ENCODE measurements at regions not wholly inside any gene's neighbourhood (a gene's known extent, or its start where the extent isn't known, plus 50 kb on each side); places are given as distances from the start of the nearest gene placed in this dataset.

DNA sequence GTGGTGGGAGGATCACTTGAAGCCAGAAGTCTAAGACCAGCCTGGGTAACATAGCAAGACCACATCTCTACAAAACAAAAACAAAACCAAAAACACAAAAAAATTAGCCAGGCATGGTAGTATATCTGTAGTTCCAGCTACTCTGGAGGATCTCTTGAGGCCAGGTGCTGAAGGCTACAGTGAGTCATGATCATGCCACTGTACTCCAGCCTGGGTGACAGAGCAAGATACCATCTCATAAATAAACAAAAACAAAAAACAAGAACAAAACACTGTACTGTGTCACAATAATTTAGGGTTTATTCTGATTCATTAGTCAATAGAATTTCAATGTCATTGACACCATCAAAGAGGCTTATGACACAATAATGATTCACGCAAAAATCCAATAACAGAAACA lies 1121.7 kb upstream of the MAP3K7 start:
- no TSS peak for BruUV-seq (replicated peaks)
- Histone ChIP-seq H3K4me3 (no peak overlapping the region), H3K79me2 (ENCODE audit: control insufficient read depth, insufficient read depth, low read length) (no peaks in the 10 kb centered on the region), H3K27ac (ENCODE audit: control insufficient read depth, insufficient read depth) (no peak overlapping the region), H3K36me3 (ENCODE audit: control insufficient read depth in 2 of 2, insufficient read depth in 2 of 2, low read length in 1 of 2) (no peaks in the 10 kb centered on the region), H3K9ac (ENCODE audit: control insufficient read depth, insufficient read depth, low read length) (no peak overlapping the region), H2AFZ (ENCODE audit: control insufficient read depth, low read depth, low read length) (no peak overlapping the region), H4K20me1 (ENCODE audit: control insufficient read depth, insufficient read depth) (no peaks in the 10 kb centered on the region), H3K27me3 (replicated peaks in 1 of 2; ENCODE audit: control insufficient read depth in 2 of 2, insufficient read depth in 2 of 2, low read length in 1 of 2) (no peaks in the 10 kb centered on the region), H3K4me2 (ENCODE audit: control insufficient read depth, insufficient read depth) (no peak overlapping the region), H3K4me1 (ENCODE audit: control insufficient read depth, insufficient read depth, low read length) (no peaks in the 10 kb centered on the region), H3K9me3 (replicated peaks; ENCODE audit: control insufficient read depth, insufficient read depth, low read length) (no peaks in the 10 kb centered on the region)
- ATAC-seq = no peak
- ChIA-PET RAD21 (ENCODE audit: unreplicated experiment) (no interaction called here), CTCF (no interaction called here), SMC1A (ENCODE audit: uncharacterized antibody, unreplicated experiment) (no interaction called here), POLR2A (no interaction called here)
- TF ChIP-seq ASH2L (IDR thresholded peaks at IDR 0.05; ENCODE audit: borderline replicate concordance, low read depth) (no peak), EP300 (IDR thresholded peaks at IDR 0.05; ENCODE audit: borderline replicate concordance in 1 of 2, control insufficient read depth in 1 of 2, low read depth in 2 of 2, low read length in 2 of 2) (no peak)
- WGBS (ENCODE audit: insufficient coverage, insufficient replicate concordance, low lambda C conversion rate, missing lambda C conversion rate) = 100% methylated on average over 1 of the region's 1 CpG
- FAIRE-seq = no peak
- intact Hi-C loops (cut with micrococcal nuclease; ENCODE audit: unreplicated experiment) = no loop called here
- DNase-seq (ENCODE audit: low read depth, low spot score) = no peak
- in situ Hi-C loops (cut with MboI) = no loop called here

GRCh38 chr6:91705646-91706045 lies 1118.8 kb upstream of the MAP3K7 start:
- no peaks in the 10 kb centered on the region for H3K9me3 ChIP-seq (replicated peaks; ENCODE audit: control insufficient read depth, insufficient read depth, low read length)
- intact Hi-C loops (cut with micrococcal nuclease; ENCODE audit: unreplicated experiment) = no loop called here
- no peak overlapping the region for H3K4me3 ChIP-seq
- no TSS peak for BruUV-seq (replicated peaks)
- no peak overlapping the region for H3K27ac ChIP-seq (ENCODE audit: control insufficient read depth, insufficient read depth)
- in situ Hi-C loops (cut with MboI) = no loop called here
- TF ChIP-seq GATAD2B (conservative IDR thresholded peaks at IDR 0.05; ENCODE audit: low read depth) = no peak
- H3K9ac ChIP-seq (ENCODE audit: control insufficient read depth, insufficient read depth, low read length) = no peak overlapping the region
- H3K27me3 ChIP-seq (replicated peaks in 1 of 2; ENCODE audit: control insufficient read depth in 2 of 2, insufficient read depth in 2 of 2, low read length in 1 of 2) = no peaks in the 10 kb centered on the region
- no peaks in the 10 kb centered on the region for H4K20me1 ChIP-seq (ENCODE audit: control insufficient read depth, insufficient read depth)
- POLR2A ChIA-PET = interaction anchor here (0.6 kb wide), 1 partner anchor 342 kb away, joined by 3 read pairs; no protein-coding TSS in a partner anchor
- no peaks in the 10 kb centered on the region for H3K4me1 ChIP-seq (ENCODE audit: control insufficient read depth, insufficient read depth, low read length)
- RAD21 ChIA-PET (ENCODE audit: unreplicated experiment) = interaction anchor here (0.8 kb wide), 1 partner anchor 14 kb away, joined by 3 read pairs; no protein-coding TSS in a partner anchor
- CTCF ChIA-PET = no interaction called here
- H3K79me2 ChIP-seq (ENCODE audit: control insufficient read depth, insufficient read depth, low read length) = no peaks in the 10 kb centered on the region
- SMC1A ChIA-PET (ENCODE audit: uncharacterized antibody, unreplicated experiment) = interaction anchor here (0.6 to 1.1 kb wide), 2 partner anchors 9 to 12 kb away, joined by 3 read pairs; no protein-coding TSS in a partner anchor
- FAIRE-seq (no peak), DNase-seq (ENCODE audit: low read depth, low spot score) (no peak), ATAC-seq (no peak; the same call in 2 of the 3 replicates)
- WGBS (ENCODE audit: insufficient coverage, insufficient replicate concordance, low lambda C conversion rate, missing lambda C conversion rate) = 2% methylated on average over 3 of the region's 3 CpGs
- no peaks in the 10 kb centered on the region for H3K36me3 ChIP-seq (ENCODE audit: control insufficient read depth in 2 of 2, insufficient read depth in 2 of 2, low read length in 1 of 2)
- no peak overlapping the region for H3K4me2 ChIP-seq (ENCODE audit: control insufficient read depth, insufficient read depth)
- no peak overlapping the region for H2AFZ ChIP-seq (ENCODE audit: control insufficient read depth, low read depth, low read length)

All from GM12878 (cell line).